DOHH2 (cell line): ENCODE measurements at regions not wholly inside any gene's neighbourhood (a gene's known extent, or its start where the extent isn't known, plus 50 kb on each side); places are given as distances from the start of the nearest gene placed in this dataset.

Source experiments
- H3F3A ChIP-seq: fragments of 200-600 bp; sonication (generic), shearing (Covaris generic); 2 replicates; pipeline ENCODE4 v1.6.0; 2016; ENCODE audit warnings: antibody characterized with exemption, mild to moderate bottlenecking; ENCODE audit not compliant: control insufficient read depth, insufficient read depth
- H3K27ac ChIP-seq: fragments of 200-600 bp; sonication (generic); 2 replicates; pipeline ENCODE4 v1.5.1; 2014; ENCODE audit warnings: low read depth, mild to moderate bottlenecking, low read length, moderate library complexity
- H3K27me3 ChIP-seq: fragments of 200-600 bp; sonication (generic); 2 replicates; pipeline ENCODE4 v1.6.1; 2014; ENCODE audit warnings: mild to moderate bottlenecking, low read length, mixed read lengths; ENCODE audit not compliant: control insufficient read depth
- H3K36me3 ChIP-seq: fragments of 200-600 bp; sonication (generic); 2 replicates; pipeline ENCODE4 v1.6.1; 2014; ENCODE audit warnings: mild to moderate bottlenecking, low read length, moderate library complexity, mixed read lengths; ENCODE audit not compliant: control insufficient read depth
- H3K4me1 ChIP-seq: fragments of 200-600 bp; sonication (generic); 2 replicates; pipeline ENCODE4 v1.6.1; 2014; ENCODE audit warnings: mild to moderate bottlenecking, low read length, mixed read lengths; ENCODE audit not compliant: control insufficient read depth
- H3K4me2 ChIP-seq: fragments of 200-600 bp; sonication (generic); 2 replicates; pipeline ENCODE4 v1.6.0; 2014; ENCODE audit warnings: mild to moderate bottlenecking, low read length, moderate library complexity
- H3K4me3 ChIP-seq: fragments of 200-600 bp; sonication (generic); 2 replicates; pipeline ENCODE4 v1.5.1; 2014; ENCODE audit warnings: mild to moderate bottlenecking, low read length, mixed read lengths
- H3K79me2 ChIP-seq: fragments of 200-600 bp; sonication (generic); 2 replicates; pipeline ENCODE4 v1.6.1; 2014; ENCODE audit warnings: mild to moderate bottlenecking, low read length, mixed read lengths; ENCODE audit not compliant: control insufficient read depth
- H3K9me2 ChIP-seq: fragments of 200-600 bp; sonication (generic); replicated peaks from 2 replicates; pipeline ENCODE4 v1.6.1; 2014; ENCODE audit warnings: mild to moderate bottlenecking, low read length, mixed read lengths; ENCODE audit not compliant: control insufficient read depth
- H3K9me3 ChIP-seq: fragments of 200-600 bp; sonication (generic); 2 replicates; pipeline ENCODE4 v1.6.1; 2014; ENCODE audit warnings: antibody characterized with exemption, low read length, mixed read lengths; ENCODE audit not compliant: control insufficient read depth, insufficient read depth
- H4K20me1 ChIP-seq: fragments of 200-600 bp; sonication (generic); 2 replicates; pipeline ENCODE4 v1.6.0; 2014; ENCODE audit warnings: low read depth, mild to moderate bottlenecking, antibody characterized with exemption, low read length, moderate library complexity; ENCODE audit not compliant: control insufficient read depth, insufficient read depth
- EZH2phosphoT487 ChIP-seq: fragments of 200-600 bp; sonication (generic); IDR thresholded peaks from 2 replicates; pipeline ENCODE4 v1.6.1; 2017; ENCODE audit warnings: borderline replicate concordance, mild to moderate bottlenecking, antibody characterized with exemption, low read length, moderate library complexity, mixed read lengths
- TF ChIP-seq, protein P1 (sequence below): fragments of 200-600 bp; sonication (generic); IDR thresholded peaks from one replicate; pipeline ENCODE4 v1.5.1; 2014; ENCODE audit warnings: antibody characterized with exemption, mild to moderate bottlenecking, low read depth, low read length; ENCODE audit not compliant: poor library complexity, severe bottlenecking

DNA sequence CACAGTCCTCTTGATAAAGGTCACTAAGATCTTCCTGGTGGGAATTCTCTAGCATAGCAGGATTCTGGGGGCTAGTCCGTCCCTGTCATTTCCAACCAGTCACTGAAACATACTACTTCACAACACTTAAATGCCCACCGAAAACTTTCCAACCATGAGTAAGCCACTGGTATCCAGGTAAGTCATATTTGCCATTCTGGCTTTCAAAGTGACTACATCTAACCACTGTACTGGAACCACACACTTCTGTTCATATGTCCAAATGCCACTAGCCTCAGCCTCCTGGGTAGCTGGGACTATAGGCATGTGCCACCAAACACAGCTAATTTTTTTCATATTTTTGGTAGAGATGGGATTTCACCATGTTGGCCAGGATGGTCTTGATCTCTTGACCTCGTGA is 64.3 kb upstream of the VANGL1 start:
- Histone ChIP-seq H3K4me1 (no peaks in the 10 kb centered on the region), H3K79me2 (no peaks in the 10 kb centered on the region), H3K27me3 (no peaks in the 10 kb centered on the region), H3K9me3 (no peaks in the 10 kb centered on the region; the same call in 1 of the 2 replicates), H3K9me2 (no peaks in the 10 kb centered on the region), H3K27ac (no peak overlapping the region), H3K4me3 (no peak overlapping the region), H4K20me1 (no peaks in the 10 kb centered on the region), H3K36me3 (no peaks in the 10 kb centered on the region), H3K4me2 (no peak overlapping the region), H3F3A (no peaks in the 10 kb centered on the region)
- TF ChIP-seq, protein P1, sequence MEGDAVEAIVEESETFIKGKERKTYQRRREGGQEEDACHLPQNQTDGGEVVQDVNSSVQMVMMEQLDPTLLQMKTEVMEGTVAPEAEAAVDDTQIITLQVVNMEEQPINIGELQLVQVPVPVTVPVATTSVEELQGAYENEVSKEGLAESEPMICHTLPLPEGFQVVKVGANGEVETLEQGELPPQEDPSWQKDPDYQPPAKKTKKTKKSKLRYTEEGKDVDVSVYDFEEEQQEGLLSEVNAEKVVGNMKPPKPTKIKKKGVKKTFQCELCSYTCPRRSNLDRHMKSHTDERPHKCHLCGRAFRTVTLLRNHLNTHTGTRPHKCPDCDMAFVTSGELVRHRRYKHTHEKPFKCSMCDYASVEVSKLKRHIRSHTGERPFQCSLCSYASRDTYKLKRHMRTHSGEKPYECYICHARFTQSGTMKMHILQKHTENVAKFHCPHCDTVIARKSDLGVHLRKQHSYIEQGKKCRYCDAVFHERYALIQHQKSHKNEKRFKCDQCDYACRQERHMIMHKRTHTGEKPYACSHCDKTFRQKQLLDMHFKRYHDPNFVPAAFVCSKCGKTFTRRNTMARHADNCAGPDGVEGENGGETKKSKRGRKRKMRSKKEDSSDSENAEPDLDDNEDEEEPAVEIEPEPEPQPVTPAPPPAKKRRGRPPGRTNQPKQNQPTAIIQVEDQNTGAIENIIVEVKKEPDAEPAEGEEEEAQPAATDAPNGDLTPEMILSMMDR: no peak
- no peak for TF ChIP-seq EZH2phosphoT487

DNA sequence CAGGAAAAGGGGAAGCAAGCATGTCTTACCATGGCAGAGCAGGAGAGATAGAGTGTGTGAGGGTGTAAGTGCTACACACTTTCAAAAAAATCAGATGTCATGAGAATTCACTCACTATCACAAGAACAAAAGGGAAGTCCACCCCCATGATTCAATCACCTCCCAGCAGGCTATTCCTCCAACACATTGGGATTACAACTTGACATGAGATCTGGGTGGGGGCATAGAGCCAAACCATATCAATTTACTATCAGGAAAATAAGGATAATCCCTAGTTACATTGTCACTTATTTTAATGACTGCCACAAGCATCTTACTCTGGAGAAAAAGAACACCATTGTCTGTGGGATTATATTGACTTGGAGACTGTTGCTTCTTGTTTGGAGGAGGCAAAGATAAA is 66.1 kb upstream of the VANGL1 start:
- Histone ChIP-seq H3K4me3 (no peak overlapping the region), H3K9me3 (no peaks in the 10 kb centered on the region; the same call in 1 of the 2 replicates), H4K20me1 (no peaks in the 10 kb centered on the region), H3K4me2 (no peak overlapping the region), H3K27me3 (no peaks in the 10 kb centered on the region), H3F3A (no peaks in the 10 kb centered on the region), H3K79me2 (no peaks in the 10 kb centered on the region), H3K36me3 (no peaks in the 10 kb centered on the region), H3K9me2 (no peaks in the 10 kb centered on the region), H3K4me1 (no peaks in the 10 kb centered on the region), H3K27ac (no peak overlapping the region)
- no peak for TF ChIP-seq EZH2phosphoT487
- TF ChIP-seq, protein P1: no peak

DNA sequence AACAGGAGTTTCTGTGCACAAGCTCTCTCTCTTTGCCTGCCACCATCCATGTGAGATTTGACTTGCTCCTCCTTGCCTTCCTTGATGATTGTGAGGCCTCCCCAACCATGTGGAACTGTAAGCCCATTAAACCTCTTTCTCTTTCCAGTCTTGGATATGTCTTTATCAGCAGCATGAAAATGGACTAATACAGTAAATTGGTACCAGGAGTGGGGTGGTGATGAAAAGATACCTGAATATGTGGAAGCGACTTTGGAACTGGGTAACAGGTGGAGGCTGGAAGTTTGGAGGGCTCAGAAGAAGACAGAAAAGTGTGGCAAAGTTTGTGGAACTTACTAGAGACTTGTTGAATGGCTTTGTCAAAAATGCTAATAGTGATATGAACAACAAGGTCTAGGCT is 69.1 kb upstream of the VANGL1 start:
- TF ChIP-seq, protein P1: no peak
- no peak for TF ChIP-seq EZH2phosphoT487
- Histone ChIP-seq H3K4me2 (no peak overlapping the region), H3K27me3 (no peaks in the 10 kb centered on the region), H3K9me2 (no peaks in the 10 kb centered on the region), H3K36me3 (no peaks in the 10 kb centered on the region), H3K27ac (no peak overlapping the region), H3K9me3 (peaks cover under 1% of the 10 kb centered on the region; the same call in 1 of the 2 replicates), H3K4me3 (no peak overlapping the region), H3K4me1 (no peaks in the 10 kb centered on the region), H3K79me2 (no peaks in the 10 kb centered on the region), H3F3A (no peaks in the 10 kb centered on the region), H4K20me1 (no peaks in the 10 kb centered on the region)
